Breast epithelium (tissue), 3 donors: ENCODE measurements at regions not wholly inside any gene's neighbourhood (a gene's known extent, or its start where the extent isn't known, plus 50 kb on each side); places are given as distances from the start of the nearest gene placed in this dataset.

Experiments used
- POLR2A ChIP-seq: fragments of 450-650 bp; IDR thresholded peaks from one replicate; pipeline ENCODE4 v1.6.1; 2016; ENCODE audit warnings: antibody characterized with exemption, mild to moderate bottlenecking, moderate library complexity
- TF ChIP-seq, protein P1 (sequence below), 3 donors: fragments of 450-650 bp; IDR thresholded peaks; one replicate each; pipeline ENCODE4 v1.5.1; 2016 to 2017; ENCODE audit warnings: antibody characterized with exemption in 3 of 3, mild to moderate bottlenecking in 3 of 3, moderate library complexity in 3 of 3

GRCh38 chr12:58291106-58291505, 349.7 kb downstream of the ATP23 start:
- TF ChIP-seq, protein P1, sequence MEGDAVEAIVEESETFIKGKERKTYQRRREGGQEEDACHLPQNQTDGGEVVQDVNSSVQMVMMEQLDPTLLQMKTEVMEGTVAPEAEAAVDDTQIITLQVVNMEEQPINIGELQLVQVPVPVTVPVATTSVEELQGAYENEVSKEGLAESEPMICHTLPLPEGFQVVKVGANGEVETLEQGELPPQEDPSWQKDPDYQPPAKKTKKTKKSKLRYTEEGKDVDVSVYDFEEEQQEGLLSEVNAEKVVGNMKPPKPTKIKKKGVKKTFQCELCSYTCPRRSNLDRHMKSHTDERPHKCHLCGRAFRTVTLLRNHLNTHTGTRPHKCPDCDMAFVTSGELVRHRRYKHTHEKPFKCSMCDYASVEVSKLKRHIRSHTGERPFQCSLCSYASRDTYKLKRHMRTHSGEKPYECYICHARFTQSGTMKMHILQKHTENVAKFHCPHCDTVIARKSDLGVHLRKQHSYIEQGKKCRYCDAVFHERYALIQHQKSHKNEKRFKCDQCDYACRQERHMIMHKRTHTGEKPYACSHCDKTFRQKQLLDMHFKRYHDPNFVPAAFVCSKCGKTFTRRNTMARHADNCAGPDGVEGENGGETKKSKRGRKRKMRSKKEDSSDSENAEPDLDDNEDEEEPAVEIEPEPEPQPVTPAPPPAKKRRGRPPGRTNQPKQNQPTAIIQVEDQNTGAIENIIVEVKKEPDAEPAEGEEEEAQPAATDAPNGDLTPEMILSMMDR (IDR thresholded peaks at IDR 0.05) = no peak
- TF ChIP-seq POLR2A = no peak
